Coronary artery (tissue), 2 donors: ENCODE measurements at regions not wholly inside any gene's neighbourhood (a gene's known extent, or its start where the extent isn't known, plus 50 kb on each side); places are given as distances from the start of the nearest gene placed in this dataset.

Experiments
- DNase-seq: peaks from one replicate; pipeline ENCODE4 v3.0.0-alpha.2; 2017; ENCODE audit warnings: low spot score
- H3K27ac ChIP-seq, 2 donors: fragments of 200-600 bp; sonication (generic); one replicate each; pipeline ENCODE4 v1.5.1; 2016 to 2019
- H3K4me3 ChIP-seq: fragments of 200-600 bp; sonication (generic); 2 replicates; pipeline ENCODE4 v1.5.1; 2016; ENCODE audit warnings: mild to moderate bottlenecking, moderate library complexity
- CTCF ChIP-seq: fragments of 200-600 bp; sonication (generic); IDR thresholded peaks from one replicate; pipeline ENCODE4 v1.5.1; 2019; ENCODE audit warnings: antibody characterized with exemption

- Histone ChIP-seq H3K4me3 (no peak overlapping the region), H3K27ac (no peak overlapping the region)
- DNase-seq = no peak
- no peak for TF ChIP-seq CTCF
Observed at GRCh38 chr10:33643042-33643441, 308.6 kb upstream of the NRP1 start.

GRCh38 chr10:33638891-33639290 is 304.4 kb upstream of the NRP1 start:
- Histone ChIP-seq H3K27ac (no peak overlapping the region), H3K4me3 (no peak overlapping the region)
- no peak for TF ChIP-seq CTCF

GRCh38 chr10:33638374-33638773 is 303.9 kb upstream of the NRP1 start:
- Histone ChIP-seq H3K27ac (no peak overlapping the region), H3K4me3 (no peak overlapping the region)
- TF ChIP-seq CTCF = no peak
- no peak for DNase-seq

More at GRCh38 chr10:33638891-33639290, 304.4 kb upstream of the NRP1 start:
- DNase-seq = no peak

GRCh38 chr10:33635967-33636515 is 301.6 kb upstream of the NRP1 start:
- Histone ChIP-seq H3K27ac (no peak overlapping the region), H3K4me3 (no peak overlapping the region)
- TF ChIP-seq CTCF = no peak
- no peak for DNase-seq

- TF ChIP-seq CTCF = no peak
- H3K4me3 ChIP-seq = no peak overlapping the region
- DNase-seq = no peak
- H3K27ac ChIP-seq = no peak overlapping the region
Observed at GRCh38 chr10:33632432-33632831, 298.0 kb upstream of the NRP1 start.

GRCh38 chr10:33631991-33632390 is 297.5 kb upstream of the NRP1 start:
- H3K27ac ChIP-seq = no peak overlapping the region
- DNase-seq = no peak
- no peak for TF ChIP-seq CTCF

GRCh38 chr10:33630761-33631160 is 296.3 kb upstream of the NRP1 start:
- no peak for TF ChIP-seq CTCF
- Histone ChIP-seq H3K27ac (no peak overlapping the region), H3K4me3 (no peak overlapping the region)
- no peak for DNase-seq

More at GRCh38 chr10:33631991-33632390, 297.5 kb upstream of the NRP1 start:
- H3K4me3 ChIP-seq = no peak overlapping the region
